DMS53 treated with DMSO at 0.1 percent for 48 hours (cell line): ENCODE measurements at regions not wholly inside any gene's neighbourhood (a gene's known extent, or its start where the extent isn't known, plus 50 kb on each side); places are given as distances from the start of the nearest gene placed in this dataset.
A peak's percentile ranks its signal among the peaks of the same experiment; 100 is the strongest.

Source experiments
- DNase-seq: peaks from one replicate; lab custom pipeline; 2025; ENCODE audit not compliant: unreplicated experiment; lab: John Stamatoyannopoulos, UW

GRCh38 chr12:91931111-91931510 is 214.5 kb downstream of the BTG1 start:
- peak; percentile 64 for DNase-seq

GRCh38 chr12:91928501-91928900 is 217.1 kb downstream of the BTG1 start:
- DNase-seq: no peak

- DNase-seq: peak; percentile 100
Observed at GRCh38 chr12:91926848-91927247, 218.8 kb downstream of the BTG1 start.

DNA sequence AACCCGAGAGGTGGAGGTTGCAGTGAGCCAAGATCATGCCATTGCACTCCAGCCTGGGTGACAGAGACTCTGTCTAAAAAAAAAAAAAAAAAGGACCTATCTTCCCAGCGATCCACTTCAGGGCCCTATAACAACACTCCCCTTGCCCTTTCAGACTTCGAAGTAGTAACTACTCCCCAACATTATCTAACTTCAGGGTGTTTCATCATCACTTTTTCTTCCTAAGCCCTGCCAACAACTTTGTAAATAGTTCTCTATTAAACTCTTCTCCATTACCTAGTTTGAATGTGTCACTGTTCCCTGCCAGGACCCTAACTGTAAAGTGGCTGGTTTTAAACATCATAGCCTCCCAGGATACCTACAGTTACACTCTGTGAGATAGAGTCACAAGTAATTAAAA is 220.8 kb downstream of the BTG1 start:
- no peak for DNase-seq

- no peak for DNase-seq
Observed at GRCh38 chr12:91923864-91924263, 221.8 kb downstream of the BTG1 start.

DNA sequence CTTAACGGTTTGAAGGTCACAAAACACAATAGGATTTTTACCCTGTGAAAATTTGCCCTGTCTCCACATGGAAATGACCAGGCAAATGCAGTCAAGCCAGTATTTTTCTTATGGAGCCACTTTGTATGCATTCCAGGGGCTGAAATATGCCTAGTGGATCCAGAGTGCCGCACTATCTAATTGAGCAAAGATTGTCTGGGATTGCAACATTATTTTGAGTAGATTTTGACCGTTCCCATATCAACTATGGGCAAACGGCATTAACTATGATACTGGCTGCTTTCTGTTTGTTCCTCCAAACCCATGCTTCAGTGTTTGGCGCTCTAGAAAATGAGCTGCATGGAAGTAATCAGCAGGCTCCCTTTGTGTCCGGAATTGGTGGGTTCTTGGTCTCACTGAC is 223.0 kb downstream of the BTG1 start:
- no peak for DNase-seq

- no peak for DNase-seq
Observed at GRCh38 chr12:91922139-91922538, 223.5 kb downstream of the BTG1 start.

DNA sequence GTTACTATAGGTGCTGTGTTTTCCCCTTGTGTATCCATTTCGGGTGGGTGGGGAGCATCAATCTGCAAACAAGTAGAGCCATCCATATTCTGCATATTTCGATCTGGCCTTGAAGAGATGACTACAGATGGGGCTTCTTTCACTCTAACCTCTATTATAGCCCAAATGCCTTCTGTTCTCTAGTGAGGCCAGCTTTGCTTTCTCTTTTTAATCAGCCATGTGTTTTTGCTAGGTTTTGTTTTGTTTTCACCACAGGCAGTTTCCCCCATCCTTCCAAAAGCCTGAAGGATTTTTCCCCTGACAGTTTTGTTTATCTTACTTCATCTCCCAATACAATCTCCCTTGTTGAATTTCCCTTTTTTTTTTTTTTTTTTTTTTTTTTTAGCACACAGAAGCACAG is 224.1 kb downstream of the BTG1 start:
- no peak for DNase-seq

DNA sequence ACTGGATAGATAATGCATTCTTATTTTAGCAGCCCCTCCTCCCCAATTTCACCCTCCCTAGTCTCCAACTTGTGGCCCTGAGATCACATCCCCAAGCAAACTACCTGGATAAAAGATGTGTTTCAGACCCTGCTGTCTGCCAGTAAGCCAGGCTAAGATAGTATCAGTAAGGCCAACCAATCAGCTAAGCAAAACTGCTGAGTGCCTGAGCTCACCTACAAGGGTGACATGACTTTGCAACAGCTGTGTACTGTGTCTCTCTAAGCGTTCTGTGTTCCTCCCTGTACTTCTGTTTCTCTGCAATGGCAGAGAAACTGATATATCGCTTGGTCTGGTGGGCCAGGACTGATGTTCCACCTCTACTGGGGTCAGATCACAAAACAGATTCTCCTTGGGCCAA is 224.9 kb downstream of the BTG1 start:
- no peak for DNase-seq

- DNase-seq: peak; percentile 65
Observed at GRCh38 chr12:91920276-91920675, 225.4 kb downstream of the BTG1 start.

DNA sequence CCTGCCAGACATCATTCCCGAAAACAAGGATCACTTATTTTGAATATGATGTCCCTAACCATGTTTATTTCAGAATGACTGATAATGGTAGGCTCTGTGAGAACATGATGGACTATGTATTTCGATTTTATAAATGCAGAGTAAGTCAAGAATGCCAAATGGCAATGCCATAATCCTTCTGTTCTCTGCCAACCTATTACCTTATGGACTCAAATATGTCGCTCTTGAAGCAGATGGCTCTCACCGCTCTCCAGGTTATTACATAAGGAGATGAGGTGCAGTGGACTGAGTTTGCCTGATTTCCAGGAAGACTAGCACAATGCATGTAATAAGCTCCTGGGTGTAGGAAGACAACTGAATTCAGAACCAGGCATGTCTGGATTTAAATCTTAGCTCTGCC is 227.2 kb downstream of the BTG1 start:
- DNase-seq: no peak

- DNase-seq: no peak
Observed at GRCh38 chr12:91914701-91915100, 230.9 kb downstream of the BTG1 start.

- DNase-seq: no peak
Observed at GRCh38 chr12:91913651-91914050, 232.0 kb downstream of the BTG1 start.

- DNase-seq: no peak
Observed at GRCh38 chr12:91913124-91913523, 232.5 kb downstream of the BTG1 start.

- no peak for DNase-seq
Observed at GRCh38 chr12:91912178-91912577, 233.5 kb downstream of the BTG1 start.

- no peak for DNase-seq
Observed at GRCh38 chr12:91910871-91911388, 234.7 kb downstream of the BTG1 start.

DNA sequence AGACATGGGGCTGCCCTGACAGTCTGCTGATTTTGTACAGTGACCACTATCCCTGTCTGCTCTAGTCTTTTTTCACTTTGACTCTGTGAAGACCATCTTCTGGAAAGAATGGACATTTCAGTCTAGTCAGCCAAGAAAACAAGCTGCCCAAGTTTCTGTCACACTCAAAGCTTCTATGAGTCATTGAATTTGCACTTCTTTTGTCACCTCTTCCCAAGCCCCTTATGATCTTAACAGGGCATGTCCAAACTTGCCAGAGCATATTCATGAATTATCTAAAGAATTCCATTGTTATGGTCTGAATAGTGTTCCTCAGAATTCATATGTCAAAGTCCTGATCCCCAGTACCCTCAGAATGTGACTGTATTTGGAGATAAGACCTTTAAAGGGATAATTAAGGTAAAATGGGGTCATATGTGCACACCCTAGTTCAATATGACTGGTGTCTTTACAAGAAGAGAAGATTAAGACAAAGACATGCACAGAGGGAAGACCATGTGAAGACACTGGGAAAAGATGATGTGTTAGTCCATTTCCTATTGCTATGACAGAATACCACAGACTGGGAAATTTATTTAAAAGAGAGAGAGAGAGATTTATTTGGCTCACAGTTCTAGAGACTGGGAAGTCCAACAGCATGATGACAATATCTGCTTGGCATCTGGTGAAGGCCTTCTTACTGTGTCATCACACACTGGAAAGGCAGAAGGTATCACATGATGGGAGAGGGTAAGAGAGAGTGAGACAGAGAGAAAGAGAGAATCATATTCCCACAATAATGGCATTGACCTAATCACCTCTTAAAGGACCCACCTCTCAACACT is 242.6 kb downstream of the BTG1 start:
- DNase-seq: peak; percentile 66

DNA sequence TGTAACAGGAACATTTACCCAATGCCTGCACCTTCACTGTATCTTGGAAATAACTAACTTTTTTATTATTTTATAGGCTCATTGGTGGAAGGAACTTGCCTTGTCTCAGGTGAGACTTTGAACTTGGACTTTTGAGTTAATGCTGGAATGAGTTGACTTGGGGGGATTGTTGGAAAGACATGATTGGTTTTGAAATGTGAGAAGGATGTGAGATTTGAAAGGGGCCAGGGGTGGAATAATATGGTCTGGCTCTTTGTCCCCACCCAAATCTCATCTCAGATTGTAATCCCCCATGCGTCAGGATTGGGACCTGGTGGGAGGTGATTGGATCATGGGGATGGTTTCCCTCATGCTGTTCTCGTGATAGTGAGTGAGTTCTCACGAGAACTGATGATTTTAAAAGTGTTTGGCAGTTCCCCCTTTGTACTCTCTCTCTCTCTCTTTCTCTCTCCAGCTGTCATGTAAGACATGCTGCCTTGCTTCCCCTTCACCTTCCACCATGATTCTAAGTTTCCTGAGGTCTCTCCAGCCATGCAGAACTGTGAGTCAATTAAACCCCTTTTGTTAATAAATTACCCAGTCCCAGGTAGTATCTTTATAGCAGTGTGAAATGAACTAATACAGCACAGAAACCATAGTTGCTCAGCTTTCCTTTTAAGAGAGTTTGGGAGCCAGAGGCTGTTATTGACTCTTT is 244.1 kb downstream of the BTG1 start:
- DNase-seq: no peak

- DNase-seq: no peak
Observed at GRCh38 chr12:91900971-91901370, 244.7 kb downstream of the BTG1 start.

GRCh38 chr12:91899056-91899455 is 246.6 kb downstream of the BTG1 start:
- no peak for DNase-seq

- DNase-seq: no peak
Observed at GRCh38 chr12:91897025-91897515, 248.6 kb downstream of the BTG1 start.
